ENCODE measurements at regions not wholly inside any gene's neighbourhood (a gene's known extent, or its start where the extent isn't known, plus 50 kb on each side); places are given as distances from the start of the nearest gene placed in this dataset.

DNA sequence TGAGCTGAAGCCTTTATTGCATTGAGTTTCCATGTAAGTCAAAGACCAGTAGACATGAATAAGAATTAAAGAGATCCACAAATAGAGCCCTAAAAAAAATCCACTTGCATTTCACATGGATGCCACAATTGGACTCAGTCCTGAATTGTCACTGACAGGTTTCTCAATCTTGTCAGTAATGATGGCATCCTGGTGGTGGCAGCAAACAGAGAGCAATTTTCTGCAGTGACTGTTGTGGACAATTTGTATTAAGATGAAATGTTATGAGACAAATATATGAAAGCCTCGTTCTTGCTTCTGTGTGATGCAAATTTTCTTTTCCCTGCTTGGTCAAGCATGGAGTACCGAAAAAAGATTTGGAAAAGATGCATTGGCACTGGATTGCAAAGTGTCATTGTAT, 278.9 kb downstream of the SAMD5 start:
- Histone ChIP-seq H3K9ac (ENCODE audit: low read depth, low read length) (no peak overlapping the region), H3K4me1 (ENCODE audit: control insufficient read depth, insufficient read depth, low read length) (no peaks in the 10 kb centered on the region), H2AK9ac (replicated peaks; ENCODE audit: low read depth, low read length, poor library complexity) (no peak overlapping the region), H2BK5ac (ENCODE audit: low read depth, low read length, poor library complexity, severe bottlenecking) (no peak overlapping the region), H3K18ac (ENCODE audit: low read depth, low read length) (no peak overlapping the region), H4K20me1 (ENCODE audit: insufficient read depth, low read length) (no peaks in the 10 kb centered on the region), H3K9me1 (ENCODE audit: insufficient read depth, low read length) (no peaks in the 10 kb centered on the region), H2AFZ (replicated peaks; ENCODE audit: low read length, poor library complexity) (no peak overlapping the region), H2BK120ac (ENCODE audit: low read depth, low read length) (no peak overlapping the region), H3K56ac (ENCODE audit: extremely low read depth, insufficient read depth, low read length) (no peak overlapping the region), H3K36me3 (ENCODE audit: control insufficient read depth, insufficient read depth, low read length) (no peaks in the 10 kb centered on the region), H3K23ac (ENCODE audit: low read depth, low read length) (no peak overlapping the region), H3K4me3 (ENCODE audit: insufficient read depth, low read depth, low read length) (no peak overlapping the region), H2AK5ac (ENCODE audit: low read depth, low read length) (no peak overlapping the region), H4K91ac (ENCODE audit: insufficient read depth, low read depth, low read length) (no peak overlapping the region), H3K4me2 (ENCODE audit: low read depth, low read length) (no peak overlapping the region), H4K8ac (ENCODE audit: low read depth in 2 of 2, low read length in 2 of 2) (no peak overlapping the region), H4K5ac (ENCODE audit: low read depth, low read length) (no peak overlapping the region), H3K27me3 (ENCODE audit: control insufficient read depth, insufficient read depth, low read length) (no peaks in the 10 kb centered on the region), H2BK15ac (ENCODE audit: low read depth, low read length) (no peak overlapping the region), H3K14ac (replicated peaks; ENCODE audit: low read depth, low read length) (no peak overlapping the region), H3K79me1 (ENCODE audit: low read depth in 1 of 2, low read length in 2 of 2) (no peaks in the 10 kb centered on the region), H3K27ac (ENCODE audit: insufficient read depth, low read length) (no peak overlapping the region), H3K9me3 (ENCODE audit: control insufficient read depth, insufficient read depth, low read length) (no peaks in the 10 kb centered on the region), H2BK20ac (ENCODE audit: low read depth, low read length) (no peak overlapping the region), H3K4ac (ENCODE audit: low read depth, low read length) (no peak overlapping the region)
- intact Hi-C loops (cut with micrococcal nuclease) (no loop called here), in situ Hi-C loops (cut with MboI; ENCODE audit: low sequenced_read_pairs) (no loop called here), dilution Hi-C loops (cut with HindIII; ENCODE audit: low sequenced_read_pairs, unreplicated experiment) (no loop called here)
- TF ChIP-seq, protein P1, sequence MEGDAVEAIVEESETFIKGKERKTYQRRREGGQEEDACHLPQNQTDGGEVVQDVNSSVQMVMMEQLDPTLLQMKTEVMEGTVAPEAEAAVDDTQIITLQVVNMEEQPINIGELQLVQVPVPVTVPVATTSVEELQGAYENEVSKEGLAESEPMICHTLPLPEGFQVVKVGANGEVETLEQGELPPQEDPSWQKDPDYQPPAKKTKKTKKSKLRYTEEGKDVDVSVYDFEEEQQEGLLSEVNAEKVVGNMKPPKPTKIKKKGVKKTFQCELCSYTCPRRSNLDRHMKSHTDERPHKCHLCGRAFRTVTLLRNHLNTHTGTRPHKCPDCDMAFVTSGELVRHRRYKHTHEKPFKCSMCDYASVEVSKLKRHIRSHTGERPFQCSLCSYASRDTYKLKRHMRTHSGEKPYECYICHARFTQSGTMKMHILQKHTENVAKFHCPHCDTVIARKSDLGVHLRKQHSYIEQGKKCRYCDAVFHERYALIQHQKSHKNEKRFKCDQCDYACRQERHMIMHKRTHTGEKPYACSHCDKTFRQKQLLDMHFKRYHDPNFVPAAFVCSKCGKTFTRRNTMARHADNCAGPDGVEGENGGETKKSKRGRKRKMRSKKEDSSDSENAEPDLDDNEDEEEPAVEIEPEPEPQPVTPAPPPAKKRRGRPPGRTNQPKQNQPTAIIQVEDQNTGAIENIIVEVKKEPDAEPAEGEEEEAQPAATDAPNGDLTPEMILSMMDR (conservative IDR thresholded peaks at IDR 0.05; ENCODE audit: low read depth, low read length), result no peak
- TF ChIP-seq MXI1 (IDR thresholded peaks at IDR 0.05; ENCODE audit: borderline replicate concordance, low read depth, low read length), result no peak
- no peak for TF ChIP-seq RAD21 (IDR thresholded peaks at IDR 0.05; ENCODE audit: low read length)
- TF ChIP-seq POLR2A (IDR thresholded peaks at IDR 0.05; ENCODE audit: low read depth, low read length), result no peak
- TF ChIP-seq RFX5 (IDR thresholded peaks at IDR 0.05; ENCODE audit: low read depth, low read length), result no peak
- DNase-seq (no peak), ATAC-seq (ENCODE audit: low read depth) (no peak)
- ChIA-PET POLR2A (ENCODE audit: unreplicated experiment) (no interaction called here), CTCF (interaction anchor here (0.5 kb wide), 1 partner anchor 181 kb away, joined by 6 read pairs; no protein-coding TSS in a partner anchor)
- BruUV-seq (replicated peaks), result no TSS peak
- no CpG with 5 or more reads among the region's 2 CpGs for WGBS, 2 experiments (ENCODE audit: extremely low coverage in 2 of 2, insufficient read length in 1 of 2)

All from IMR-90 (cell line).